Peyer's patch (tissue), 4 donors: ENCODE measurements at regions not wholly inside any gene's neighbourhood (a gene's known extent, or its start where the extent isn't known, plus 50 kb on each side); places are given as distances from the start of the nearest gene placed in this dataset.

Experiments
- POLR2A ChIP-seq, 2 donors: fragments of 450-650 bp; IDR thresholded peaks; one replicate each; pipeline ENCODE4 v1.5.1; 2017; ENCODE audit warnings: antibody characterized with exemption in 2 of 2, mild to moderate bottlenecking in 2 of 2, moderate library complexity in 2 of 2
- TF ChIP-seq, protein P1 (sequence below), 6 experiments: fragments of 450-650 bp in 4 of 6; fragments of 200-600 bp in 2 of 6; sonication (generic) in 1 of 6; IDR thresholded peaks; one replicate each; pipeline ENCODE4 v1.5.1; 2017 to 2019; ENCODE audit warnings: antibody characterized with exemption in 6 of 6, mild to moderate bottlenecking in 3 of 6, moderate library complexity in 1 of 6

DNA sequence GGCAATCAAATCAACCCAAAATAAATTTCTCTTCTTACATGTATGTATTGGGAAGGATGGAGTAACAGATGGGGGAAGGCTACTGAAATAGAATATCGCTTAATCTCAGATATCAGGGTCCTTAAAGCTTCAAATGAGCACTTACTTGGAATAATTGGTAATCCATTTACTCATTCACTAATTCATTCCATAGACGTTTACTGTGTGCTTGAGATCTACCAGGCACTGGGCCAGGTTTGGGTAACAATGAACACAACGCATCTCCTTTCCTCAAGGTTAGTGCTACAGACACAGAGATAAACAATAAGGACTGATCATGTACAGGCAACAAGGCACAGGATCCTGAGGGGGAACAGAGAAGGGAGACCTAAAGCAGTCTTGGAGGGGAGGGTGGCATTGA is 54.4 kb upstream of the KRR1 start:
- TF ChIP-seq, protein P1, sequence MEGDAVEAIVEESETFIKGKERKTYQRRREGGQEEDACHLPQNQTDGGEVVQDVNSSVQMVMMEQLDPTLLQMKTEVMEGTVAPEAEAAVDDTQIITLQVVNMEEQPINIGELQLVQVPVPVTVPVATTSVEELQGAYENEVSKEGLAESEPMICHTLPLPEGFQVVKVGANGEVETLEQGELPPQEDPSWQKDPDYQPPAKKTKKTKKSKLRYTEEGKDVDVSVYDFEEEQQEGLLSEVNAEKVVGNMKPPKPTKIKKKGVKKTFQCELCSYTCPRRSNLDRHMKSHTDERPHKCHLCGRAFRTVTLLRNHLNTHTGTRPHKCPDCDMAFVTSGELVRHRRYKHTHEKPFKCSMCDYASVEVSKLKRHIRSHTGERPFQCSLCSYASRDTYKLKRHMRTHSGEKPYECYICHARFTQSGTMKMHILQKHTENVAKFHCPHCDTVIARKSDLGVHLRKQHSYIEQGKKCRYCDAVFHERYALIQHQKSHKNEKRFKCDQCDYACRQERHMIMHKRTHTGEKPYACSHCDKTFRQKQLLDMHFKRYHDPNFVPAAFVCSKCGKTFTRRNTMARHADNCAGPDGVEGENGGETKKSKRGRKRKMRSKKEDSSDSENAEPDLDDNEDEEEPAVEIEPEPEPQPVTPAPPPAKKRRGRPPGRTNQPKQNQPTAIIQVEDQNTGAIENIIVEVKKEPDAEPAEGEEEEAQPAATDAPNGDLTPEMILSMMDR (IDR thresholded peaks at IDR 0.05), result no peak
- TF ChIP-seq POLR2A (IDR thresholded peaks at IDR 0.05), result no peak
